ENCODE measurements at regions not wholly inside any gene's neighbourhood (a gene's known extent, or its start where the extent isn't known, plus 50 kb on each side); places are given as distances from the start of the nearest gene placed in this dataset.
A peak's percentile ranks its signal among the peaks of the same experiment; 100 is the strongest.
"Not testable (repeated sequence)": the region's sequence is repeated elsewhere in the genome, so short reads cannot be mapped to it uniquely, and the experiment has no call there.

DNA sequence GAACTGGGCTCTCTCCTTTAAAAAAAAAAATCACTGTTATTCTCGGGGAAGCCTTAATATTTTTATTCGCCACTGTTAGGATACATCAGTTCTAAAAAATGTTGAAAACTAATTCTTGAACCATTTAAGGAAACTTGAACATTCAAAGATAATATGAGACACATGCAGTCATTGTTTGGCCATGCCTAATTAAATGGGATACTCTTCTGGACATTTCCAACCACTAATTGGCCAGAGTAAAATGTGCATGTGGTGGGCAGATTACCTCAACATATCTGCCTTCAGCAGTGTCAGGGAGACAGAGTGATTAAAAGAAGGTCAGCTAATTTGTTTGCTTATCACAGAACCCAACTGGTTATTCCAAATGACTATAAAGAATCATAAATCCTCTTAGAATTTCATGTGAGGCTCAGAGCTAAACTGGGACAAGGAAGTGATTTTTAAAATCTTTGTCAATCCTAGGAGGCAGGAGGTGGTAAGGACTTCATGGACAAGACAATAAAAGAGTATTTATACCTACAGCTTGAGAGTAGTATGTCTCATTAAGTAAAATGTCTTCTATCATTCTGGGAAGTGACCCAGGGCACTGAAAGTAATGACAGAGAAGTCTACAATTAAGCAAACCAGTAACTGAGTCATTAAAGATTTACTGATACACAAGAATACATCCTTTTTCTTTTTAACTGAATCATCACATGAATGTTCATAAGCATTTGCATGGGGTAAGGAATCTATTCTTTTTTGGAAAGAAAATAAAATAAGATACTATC, 242.9 kb upstream of the TRPM3 start:
- DNase-seq (ENCODE audit: low read depth in 2 of 2) = no peak

DNA sequence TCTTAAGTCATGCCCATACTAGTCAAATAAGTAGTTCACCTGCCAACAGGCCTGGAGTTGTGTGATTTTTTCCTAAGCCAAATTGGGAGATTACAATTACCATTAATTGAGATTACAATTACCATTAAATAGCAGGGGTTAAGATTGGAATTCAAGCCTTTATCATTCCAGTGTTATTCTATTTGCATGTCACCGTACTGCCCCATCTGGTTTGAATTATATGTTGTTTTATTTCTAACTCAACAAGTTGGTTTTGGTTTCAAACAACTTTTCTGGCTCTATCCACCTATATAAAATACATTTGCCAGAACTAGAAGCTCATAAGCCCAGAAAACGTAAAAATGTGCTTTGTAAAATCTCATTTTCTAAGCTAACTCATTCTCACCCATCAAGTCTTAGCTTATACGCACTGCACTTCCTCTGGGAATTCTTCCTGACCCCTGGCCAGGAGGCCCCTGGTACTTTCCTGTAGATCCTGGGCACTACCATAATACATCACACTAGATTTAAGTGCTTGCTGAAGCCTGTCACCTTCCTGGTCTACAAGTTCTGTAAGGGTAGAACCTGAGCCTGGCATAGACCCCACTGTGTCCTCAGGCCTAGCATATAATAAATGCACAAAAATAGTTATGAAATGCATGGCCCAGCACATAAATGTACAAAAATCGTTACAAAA, 242.0 kb upstream of the TRPM3 start:
- DNase-seq (ENCODE audit: low read depth in 2 of 2) = no peak

DNA sequence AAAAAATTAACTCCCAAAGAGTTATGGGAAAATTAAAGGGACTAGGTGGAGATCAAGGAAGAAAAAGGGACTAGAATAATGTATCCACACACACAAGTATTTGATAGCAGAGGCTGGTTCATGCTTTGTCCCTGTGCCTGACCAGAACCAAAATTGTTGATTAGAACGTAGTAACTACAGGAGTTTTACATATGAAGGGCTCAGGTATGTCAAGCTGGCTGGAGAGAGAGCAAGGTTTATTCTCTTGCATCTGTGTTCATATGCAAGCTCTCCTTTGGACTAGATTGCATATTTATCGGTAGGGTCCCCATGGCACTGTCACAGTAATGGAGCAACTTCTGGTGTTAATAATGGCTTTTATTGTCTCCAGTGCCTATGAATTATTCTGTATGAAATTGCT, 239.9 kb upstream of the TRPM3 start:
- no peak for DNase-seq (ENCODE audit: low read depth in 2 of 2)

DNA sequence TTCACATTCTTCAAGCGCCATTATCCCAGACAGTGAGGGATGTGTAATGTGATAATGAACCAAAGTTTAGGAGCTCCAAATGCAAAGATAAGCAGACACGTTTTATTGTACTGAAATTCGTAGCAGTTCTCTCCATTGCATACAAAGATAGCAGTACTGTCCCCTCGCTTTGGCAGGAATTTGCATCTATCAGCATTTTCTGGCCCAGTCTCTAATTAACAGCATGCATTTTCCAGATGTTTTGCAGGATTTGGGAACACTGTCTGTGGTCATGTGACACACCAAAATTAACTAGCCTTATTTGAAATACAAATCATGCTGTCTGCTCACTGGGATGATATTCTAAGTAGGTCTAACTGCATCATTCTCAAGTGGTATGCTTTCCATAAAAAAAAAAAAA, 235.9 kb upstream of the TRPM3 start:
- DNase-seq (ENCODE audit: low read depth in 2 of 2) = no peak

DNA sequence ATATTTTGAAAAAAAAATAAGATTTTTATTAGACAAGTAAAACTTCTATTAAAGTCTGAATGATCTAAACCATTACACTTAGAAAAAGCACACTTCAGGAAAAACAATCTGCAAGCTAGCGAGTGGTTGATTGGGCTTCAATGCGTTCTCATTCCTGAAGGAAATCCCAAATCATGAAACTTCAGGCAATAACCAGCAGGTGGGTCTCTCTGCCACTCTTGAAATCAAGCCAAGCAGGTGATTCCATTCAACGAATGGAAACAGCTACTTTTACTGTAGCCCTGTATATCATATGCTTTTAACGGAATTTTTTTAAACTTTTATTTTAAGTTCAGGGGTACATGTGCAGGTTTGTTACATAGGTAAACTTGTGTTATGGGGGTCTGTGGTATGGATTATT, 234.5 kb upstream of the TRPM3 start:
- no peak for DNase-seq (ENCODE audit: low read depth in 2 of 2)

DNA sequence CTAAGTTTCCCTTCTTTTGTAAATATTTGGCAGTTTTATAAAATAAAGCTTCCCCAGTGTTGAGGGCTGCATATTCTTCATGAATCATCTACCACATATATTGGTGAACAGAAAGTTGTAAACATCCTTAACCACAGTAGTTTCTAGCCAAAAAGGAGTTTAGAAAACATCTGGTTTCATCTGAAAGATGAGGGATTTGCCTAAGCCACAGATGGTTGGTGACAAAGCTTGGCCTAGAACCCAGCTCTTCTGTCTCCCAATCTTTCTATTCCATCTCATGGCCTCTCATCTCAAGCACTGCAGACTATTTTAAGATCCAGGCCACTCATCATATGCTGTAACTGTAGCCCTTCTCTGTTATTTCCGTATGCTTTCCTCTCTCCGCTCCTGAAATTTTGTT, 232.3 kb upstream of the TRPM3 start:
- DNase-seq (ENCODE audit: low read depth in 2 of 2) = no peak

DNA sequence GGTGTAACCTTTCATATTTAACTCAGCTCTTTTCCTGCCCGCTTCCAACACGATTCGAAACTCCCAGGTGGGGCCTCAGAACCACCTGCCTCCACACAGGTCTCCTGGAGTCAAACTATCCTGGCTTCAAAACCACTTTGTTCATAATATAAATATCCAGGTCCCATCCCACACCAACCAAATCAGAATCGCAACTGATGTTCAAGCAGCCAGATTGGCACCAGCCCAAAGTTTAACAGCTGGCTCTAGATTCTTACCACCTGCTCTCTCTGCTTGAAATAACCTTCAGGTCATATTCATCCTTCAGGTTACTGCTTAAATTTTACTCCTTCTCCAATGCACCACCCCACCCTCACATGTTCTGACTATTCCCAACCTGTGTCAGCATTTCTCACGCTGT, 231.4 kb upstream of the TRPM3 start:
- no peak for DNase-seq (ENCODE audit: low read depth in 2 of 2)

DNA sequence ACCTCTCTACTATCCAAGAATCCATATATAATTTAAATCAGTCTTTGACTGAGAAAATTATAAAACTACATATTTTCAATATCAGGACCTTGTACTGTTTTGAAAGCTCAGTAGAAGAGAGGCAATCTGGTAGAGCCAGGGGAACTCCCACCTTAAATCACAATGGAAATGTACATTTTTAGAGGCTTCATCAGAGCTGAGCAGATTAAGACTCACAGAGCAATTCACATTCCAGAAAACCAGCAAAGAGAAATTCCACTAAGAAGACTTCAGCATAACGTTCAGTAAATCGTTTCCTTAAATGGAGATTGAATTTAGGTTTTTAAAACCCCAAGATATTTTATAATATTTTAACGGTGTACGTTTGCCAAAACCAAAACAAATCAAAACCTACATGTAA, 227.8 kb upstream of the TRPM3 start:
- no peak for DNase-seq (ENCODE audit: low read depth in 2 of 2)

DNA sequence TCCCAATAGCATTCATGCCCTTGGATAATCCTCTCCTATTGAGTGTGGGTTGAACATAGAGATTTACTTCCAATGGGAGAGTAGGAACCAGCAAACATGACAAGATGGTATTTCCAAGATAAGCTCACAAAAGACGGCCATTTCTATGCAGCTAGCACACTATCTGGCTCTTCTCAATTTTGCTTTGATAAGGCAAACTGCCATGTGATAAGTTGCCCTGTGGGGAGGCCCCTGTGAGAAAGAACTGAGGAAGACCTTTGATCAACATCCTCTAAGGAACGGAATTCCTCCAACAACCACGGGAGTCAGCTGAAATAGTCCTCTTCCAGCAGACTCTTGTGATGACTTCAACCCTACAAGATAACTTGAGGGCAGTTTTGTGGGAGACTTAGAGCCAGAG, 211.9 kb upstream of the TRPM3 start:
- no peak for DNase-seq (ENCODE audit: low read depth in 2 of 2)

DNA sequence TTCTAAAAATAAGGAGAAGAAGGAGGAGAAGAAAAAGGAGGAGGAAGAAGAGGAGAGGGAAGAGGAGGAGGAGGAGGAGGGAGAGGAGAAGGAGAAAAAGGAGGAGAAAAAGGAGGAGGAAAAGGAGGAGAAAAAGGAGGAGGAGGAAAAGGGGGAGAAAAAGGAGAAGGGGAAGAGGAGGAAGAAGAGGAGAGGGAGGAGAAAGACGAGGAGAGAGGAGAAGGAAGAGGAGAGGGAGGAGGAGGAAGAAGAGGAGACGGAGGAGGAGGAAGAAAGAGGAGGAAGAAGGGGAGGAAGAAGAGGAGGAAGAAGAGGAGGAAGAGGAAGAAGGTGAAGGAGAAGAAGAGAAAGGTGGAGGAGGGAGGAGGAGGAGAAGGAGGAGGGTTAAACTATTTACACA, 210.2 kb upstream of the TRPM3 start:
- DNase-seq (ENCODE audit: low read depth in 2 of 2) = no peak

DNA sequence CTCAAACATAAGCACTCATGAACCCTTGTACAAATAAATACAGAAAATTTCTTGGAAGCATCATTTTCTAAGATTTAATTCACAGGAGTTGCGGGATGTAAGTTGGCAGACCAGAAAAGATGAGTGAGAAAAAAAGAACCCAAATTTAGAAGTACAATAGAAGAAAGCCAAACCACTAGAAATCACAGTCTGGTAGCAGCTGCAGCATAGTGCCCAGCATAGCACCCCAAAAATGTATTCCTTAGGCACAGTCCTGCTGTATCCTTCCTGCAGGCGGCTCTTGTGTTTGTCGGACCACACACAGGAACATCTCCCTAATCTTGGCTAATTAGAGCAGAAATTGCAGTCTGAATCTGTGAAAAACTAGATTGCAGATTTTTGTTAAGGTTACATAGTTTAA, 208.5 kb upstream of the TRPM3 start:
- no peak for DNase-seq (ENCODE audit: low read depth in 2 of 2)

DNA sequence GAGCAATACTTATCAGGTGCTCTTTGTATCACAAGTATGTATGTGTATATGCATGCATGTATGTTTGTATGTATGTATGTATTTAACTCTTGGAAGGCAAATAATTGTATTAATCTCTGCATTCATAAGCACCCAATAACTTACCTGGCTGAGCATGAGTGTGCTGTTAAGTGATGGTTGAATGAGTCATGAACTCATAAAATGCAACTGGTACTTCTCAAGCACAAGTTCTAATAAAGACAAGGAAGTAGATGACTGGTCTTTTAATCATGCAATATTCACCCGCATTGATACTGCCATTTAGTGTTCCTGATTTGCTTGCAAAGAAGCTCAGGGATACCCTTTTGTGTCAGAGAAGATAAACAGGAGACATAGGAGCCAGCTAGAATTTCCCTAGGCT, 204.9 kb upstream of the TRPM3 start:
- no peak for DNase-seq (ENCODE audit: low read depth in 2 of 2)

DNA sequence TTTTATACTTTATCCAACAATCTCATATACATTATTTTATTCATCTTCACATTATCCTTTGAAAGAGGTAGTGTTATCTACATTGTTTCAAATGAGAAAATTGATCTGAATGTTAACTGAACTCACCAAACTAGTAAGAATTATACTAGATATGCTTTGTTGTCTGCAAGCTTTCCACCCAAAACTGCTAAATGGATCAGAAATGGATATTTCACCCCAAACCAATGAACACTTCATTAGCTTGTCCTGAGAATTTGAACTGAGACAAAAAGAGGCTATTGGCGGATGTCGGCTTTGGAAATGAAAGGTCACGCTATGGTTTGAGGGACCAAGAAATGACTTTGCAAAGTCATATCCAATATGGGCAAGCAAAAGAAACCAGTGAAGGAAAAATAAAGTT, 201.9 kb upstream of the TRPM3 start:
- no peak for DNase-seq (ENCODE audit: low read depth in 2 of 2)

DNA sequence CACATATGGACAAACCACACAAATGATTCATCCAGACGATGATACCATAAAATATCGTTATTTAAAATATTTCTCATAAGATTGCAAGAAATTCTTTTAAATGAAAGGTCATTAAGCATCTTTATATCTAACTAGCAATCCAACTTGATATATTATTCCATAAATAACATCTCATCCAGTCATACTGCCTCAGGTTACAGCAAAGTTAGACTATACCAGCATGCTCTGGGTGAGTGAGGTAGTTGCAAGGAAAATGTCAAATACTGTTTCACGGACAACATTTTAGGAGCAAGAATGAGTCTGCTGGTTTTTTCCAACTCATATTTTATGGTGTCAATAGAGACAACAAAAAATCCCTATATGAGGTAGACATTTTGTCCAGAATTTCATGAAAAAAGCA, 200.9 kb upstream of the TRPM3 start:
- no peak for DNase-seq (ENCODE audit: low read depth in 2 of 2)

DNA sequence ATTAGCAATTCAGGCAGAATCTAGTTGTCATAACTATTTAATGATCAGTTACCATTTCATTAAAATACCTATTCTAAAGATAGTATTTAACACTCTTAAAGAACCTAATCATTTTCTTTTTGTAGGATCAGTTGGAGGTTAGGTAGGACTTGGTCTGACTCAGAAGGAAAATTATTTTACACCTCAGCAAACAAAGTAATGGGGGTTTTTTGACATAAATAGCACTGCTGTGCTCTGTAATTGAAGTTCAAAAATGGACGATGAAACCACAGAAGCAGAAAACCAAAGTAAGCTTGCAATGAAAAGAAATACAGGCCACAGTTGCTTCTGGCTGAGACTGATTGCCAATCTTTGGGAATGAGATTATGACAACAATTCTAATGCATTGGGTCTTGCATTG, 187.0 kb upstream of the TRPM3 start:
- DNase-seq (ENCODE audit: low read depth in 2 of 2) = no peak

DNA sequence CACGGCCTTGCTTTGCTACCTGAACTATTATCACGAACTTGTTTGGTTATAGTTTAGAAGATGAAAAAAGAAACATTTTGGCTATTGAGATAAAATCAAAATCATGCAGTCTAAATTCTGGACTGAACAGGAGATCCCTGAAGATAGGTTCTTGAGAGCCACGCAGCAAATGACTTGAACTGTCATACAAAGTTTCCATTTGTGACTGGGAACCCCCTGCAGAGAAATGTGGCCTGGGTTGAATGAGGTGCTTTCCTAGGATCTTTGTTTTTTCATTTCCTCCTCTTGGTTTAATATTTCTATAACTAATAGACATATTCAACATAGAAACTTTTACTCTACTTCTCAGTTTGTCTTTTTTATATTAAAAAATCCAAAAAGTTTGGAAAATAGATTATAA, 184.7 kb upstream of the TRPM3 start:
- no peak for DNase-seq (ENCODE audit: low read depth in 2 of 2)

DNA sequence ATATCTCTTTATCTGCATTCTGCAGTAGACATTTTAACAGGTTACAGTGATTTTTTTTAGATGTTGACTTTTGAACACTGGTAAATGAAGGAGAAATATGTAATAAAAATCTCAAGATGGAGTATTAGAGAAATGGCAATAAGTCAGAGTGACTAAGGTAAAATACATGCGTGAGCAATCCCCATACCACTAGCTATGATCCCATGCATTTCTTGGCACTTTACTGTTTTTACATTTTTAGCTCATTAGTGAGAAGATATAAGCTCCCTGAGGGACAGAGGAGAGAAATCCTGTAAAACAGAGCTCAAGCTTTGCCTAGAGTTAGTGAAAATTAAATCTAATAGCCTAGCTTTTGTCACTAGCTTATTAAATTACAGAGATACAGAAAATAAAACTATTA, 181.9 kb upstream of the TRPM3 start:
- no peak for DNase-seq (ENCODE audit: low read depth in 2 of 2)

DNA sequence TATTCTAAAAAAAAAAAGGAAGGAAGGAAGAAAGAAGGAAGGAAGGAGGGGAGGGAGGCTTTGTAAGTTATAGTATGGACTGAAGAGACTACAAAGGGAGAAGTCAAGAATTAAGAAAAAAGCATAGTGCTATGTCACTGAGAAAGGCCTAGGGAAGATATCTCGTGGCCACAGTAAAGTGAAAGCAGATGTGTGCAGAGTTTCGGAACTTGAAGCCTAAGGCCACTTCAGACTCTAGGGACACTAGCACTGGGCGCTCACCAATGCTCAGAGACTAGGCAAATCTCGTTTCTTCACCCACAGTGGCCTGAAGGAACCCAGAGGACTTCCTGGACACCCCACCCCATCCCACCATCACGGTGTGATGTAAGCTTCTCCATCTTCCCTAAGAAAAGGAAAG, 181.4 kb upstream of the TRPM3 start:
- DNase-seq (ENCODE audit: low read depth in 2 of 2) = no peak

DNA sequence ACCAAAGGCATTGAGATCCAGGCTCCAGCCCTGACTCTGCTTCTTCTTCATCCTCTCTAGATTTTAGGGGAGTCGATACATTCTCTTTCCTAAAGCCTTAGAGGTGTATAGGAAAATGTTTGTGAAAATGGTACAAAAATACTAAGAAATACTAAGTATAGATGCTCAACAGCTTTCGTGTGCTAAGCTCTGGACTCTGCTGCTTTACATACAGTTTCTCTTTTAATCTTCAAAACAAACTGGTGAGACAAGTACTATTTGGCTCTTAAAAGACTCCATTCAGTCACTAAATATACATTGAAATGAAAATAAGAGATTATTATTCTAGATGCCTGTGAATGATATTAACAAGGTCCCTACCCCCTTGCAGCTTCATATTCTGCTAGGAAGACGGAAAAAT, 174.5 kb upstream of the TRPM3 start:
- no peak for DNase-seq (ENCODE audit: low read depth in 2 of 2)

DNA sequence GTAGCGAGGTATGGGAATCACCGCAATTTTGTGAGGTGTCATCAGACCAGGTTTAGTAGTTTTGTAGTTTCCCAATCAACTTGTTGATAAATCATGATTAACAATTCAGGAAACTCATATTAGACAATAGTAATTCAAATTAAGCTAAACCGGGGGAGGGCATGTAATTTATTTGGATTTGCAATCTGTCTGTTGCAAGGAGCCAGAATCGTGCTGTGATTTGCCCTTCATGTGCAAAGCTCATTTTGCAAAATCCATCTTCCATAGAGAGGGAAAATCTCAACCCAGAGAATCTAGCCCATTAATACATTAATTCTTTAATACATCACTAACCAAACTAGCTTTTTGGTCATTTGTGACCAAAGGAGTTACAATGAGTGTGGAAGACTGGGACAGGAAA, 164.7 kb upstream of the TRPM3 start:
- DNase-seq (ENCODE audit: low read depth in 2 of 2) = no peak

DNA sequence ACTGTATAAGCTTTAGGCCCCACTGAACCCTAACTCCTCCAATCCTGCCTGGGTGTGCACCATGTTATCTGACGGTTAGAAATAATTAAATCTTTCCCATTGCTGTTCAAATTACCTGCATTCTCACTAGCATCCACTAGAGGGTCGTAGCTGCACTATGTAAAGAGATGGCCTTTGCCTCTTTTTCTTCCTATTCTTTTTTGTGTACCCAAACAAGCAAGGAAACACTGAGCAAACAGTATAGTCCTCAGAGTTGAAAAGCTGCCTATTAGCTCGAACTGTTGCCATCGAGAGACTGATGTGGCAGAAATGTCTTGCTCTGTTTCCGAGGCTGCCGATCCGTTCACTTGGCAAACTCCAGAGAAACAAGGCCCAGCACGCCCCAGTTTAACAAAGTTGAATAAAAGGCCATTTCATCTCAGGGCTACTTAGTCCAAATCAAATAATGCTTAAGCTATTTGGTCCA, 163.8 kb upstream of the TRPM3 start:
- DNase-seq (ENCODE audit: low read depth in 2 of 2) = peak; percentile 51 to 64

DNA sequence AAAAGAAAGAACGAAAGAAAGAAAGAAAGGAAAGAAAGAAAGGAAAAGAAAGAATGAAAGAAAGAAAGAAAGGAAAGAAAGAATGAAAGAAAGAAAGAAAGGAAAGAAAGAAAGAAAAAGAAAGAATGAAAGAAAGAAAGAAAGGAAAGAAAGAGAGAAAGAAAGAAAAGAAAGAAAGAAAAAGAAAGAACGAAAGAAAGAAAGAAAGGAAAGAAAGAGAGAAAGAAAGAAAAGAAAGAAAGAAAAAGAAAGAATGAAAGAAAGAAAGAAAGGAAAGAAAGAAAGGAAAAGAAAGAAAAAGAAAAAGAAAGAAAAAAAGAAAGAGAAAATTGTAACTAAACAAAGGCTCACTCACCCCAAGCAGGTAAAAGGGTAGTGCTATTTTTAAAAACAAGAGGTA, 160.7 kb upstream of the TRPM3 start:
- not testable (repeated sequence) for DNase-seq (ENCODE audit: low read depth in 2 of 2)

DNA sequence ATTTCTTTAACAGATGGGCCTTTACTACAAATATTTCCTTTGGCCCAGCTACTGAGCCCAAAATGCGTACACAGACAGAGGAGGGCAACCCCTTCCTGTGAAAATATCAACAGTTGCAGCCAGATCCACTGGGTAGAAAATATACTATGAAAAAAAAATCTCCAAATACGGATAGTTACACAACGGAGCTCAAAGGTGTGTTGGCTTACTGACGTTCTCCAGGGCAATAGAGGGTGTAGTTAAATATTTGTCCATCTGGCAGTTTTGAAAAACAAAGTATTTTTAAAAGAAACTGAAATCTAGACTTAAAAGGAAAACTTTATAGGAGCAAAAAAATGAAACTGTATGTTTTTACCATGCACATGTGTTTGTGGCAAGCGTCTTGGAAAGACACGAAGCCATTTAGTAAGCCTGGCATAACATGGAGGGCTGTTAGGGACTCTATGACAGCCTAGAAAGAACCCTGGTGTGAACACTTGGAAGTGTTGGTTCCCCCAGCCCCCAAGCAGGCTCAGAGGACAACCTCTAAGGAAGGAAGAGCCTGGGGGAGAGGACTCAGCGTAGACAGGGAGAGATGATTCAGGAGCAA, 157.8 kb upstream of the TRPM3 start:
- DNase-seq (ENCODE audit: low read depth in 2 of 2) = no peak
